GM18873 (cell line): ENCODE measurements at regions not wholly inside any gene's neighbourhood (a gene's known extent, or its start where the extent isn't known, plus 50 kb on each side); places are given as distances from the start of the nearest gene placed in this dataset.
"Not testable (repeated sequence)": the region's sequence is repeated elsewhere in the genome, so short reads cannot be mapped to it uniquely, and the experiment has no call there.

Experiments used
- ATAC-seq: cut with Tn5 transposase; IDR thresholded peaks from one replicate; pipeline ENCODE4 v1.9.1; 2021; ENCODE audit warnings: mild to moderate bottlenecking, moderate library complexity, moderate number of reproducible peaks; ENCODE audit not compliant: unreplicated experiment, low FRiP score

- no peak for ATAC-seq
Observed at GRCh38 chr18:30713299-30713698, 329.2 kb downstream of the DSC3 start.

- no peak for ATAC-seq
Observed at GRCh38 chr18:30712383-30712782, 330.2 kb downstream of the DSC3 start.

GRCh38 chr18:30709595-30709994 lies 332.9 kb downstream of the DSC3 start:
- no peak for ATAC-seq

GRCh38 chr18:30705943-30706342 lies 336.6 kb downstream of the DSC3 start:
- ATAC-seq = no peak

GRCh38 chr18:30698571-30698970 lies 344.0 kb downstream of the DSC3 start:
- ATAC-seq = no peak

- no peak for ATAC-seq
Observed at GRCh38 chr18:30696201-30696600, 346.3 kb downstream of the DSC3 start.

- ATAC-seq = no peak
Observed at GRCh38 chr18:30694773-30695172, 347.8 kb downstream of the DSC3 start.

GRCh38 chr18:30689216-30689615 lies 353.3 kb downstream of the DSC3 start:
- ATAC-seq = no peak

- ATAC-seq = no peak
Observed at GRCh38 chr18:30687501-30687900, 355.0 kb downstream of the DSC3 start.

- no peak for ATAC-seq
Observed at GRCh38 chr18:30684825-30685481, 357.6 kb downstream of the DSC3 start.

- no peak for ATAC-seq
Observed at GRCh38 chr18:30683836-30684235, 358.7 kb downstream of the DSC3 start.

GRCh38 chr18:30682672-30683071 lies 359.9 kb downstream of the DSC3 start:
- ATAC-seq = no peak

GRCh38 chr18:30679285-30679930 lies 363.1 kb downstream of the DSC3 start:
- ATAC-seq = no peak

- not testable (repeated sequence) for ATAC-seq
Observed at GRCh38 chr18:30677813-30678212, 364.7 kb downstream of the DSC3 start.

GRCh38 chr18:30676053-30676480 lies 366.5 kb downstream of the DSC3 start:
- ATAC-seq = no peak

- ATAC-seq = no peak
Observed at GRCh38 chr18:30675493-30675892, 367.0 kb downstream of the DSC3 start.

- no peak for ATAC-seq
Observed at GRCh38 chr18:30675072-30675471, 367.5 kb downstream of the DSC3 start.

- no peak for ATAC-seq
Observed at GRCh38 chr18:30674596-30674995, 367.9 kb downstream of the DSC3 start.

- ATAC-seq = not testable (repeated sequence)
Observed at GRCh38 chr18:30672439-30672838, 370.1 kb downstream of the DSC3 start.

- no peak for ATAC-seq
Observed at GRCh38 chr18:30658306-30658705, 384.2 kb downstream of the DSC3 start.

GRCh38 chr18:30652387-30652786 lies 390.2 kb downstream of the DSC3 start:
- ATAC-seq = no peak

- ATAC-seq = no peak
Observed at GRCh38 chr18:30650499-30650898, 392.0 kb downstream of the DSC3 start.
